ENCODE measurements at regions not wholly inside any gene's neighbourhood (a gene's known extent, or its start where the extent isn't known, plus 50 kb on each side); places are given as distances from the start of the nearest gene placed in this dataset.

- intact Hi-C loops (cut with micrococcal nuclease; ENCODE audit: unreplicated experiment): no loop called here
- BruUV-seq (replicated peaks): no TSS peak
- no peaks in the 10 kb centered on the region for H3K36me3 ChIP-seq (ENCODE audit: control insufficient read depth, insufficient read depth, low read length)
- CTCF ChIA-PET: no interaction called here
- H3K27ac Mint-ChIP-seq (ENCODE audit: unreplicated experiment): no peak overlapping the region
- H3K4me3 ChIP-seq (ENCODE audit: low read depth, low read length): no peak overlapping the region
- H3K4me3 Mint-ChIP-seq (ENCODE audit: unreplicated experiment): no peak overlapping the region
- peaks cover 2% of the 10 kb centered on the region; the same call in 1 of the 2 replicates for H3K9me3 ChIP-seq
- H3K27me3 Mint-ChIP-seq (ENCODE audit: insufficient read depth, unreplicated experiment): peaks cover 2% of the 10 kb centered on the region
- no peaks in the 10 kb centered on the region for H3K4me1 ChIP-seq
- DNase-seq: no peak
- POLR2A ChIA-PET: no interaction called here
- H3K36me3 Mint-ChIP-seq (ENCODE audit: insufficient read depth, unreplicated experiment): no peaks in the 10 kb centered on the region
- H3K27me3 ChIP-seq (replicated peaks; ENCODE audit: control insufficient read depth, insufficient read depth, low read length): peaks cover 2% of the 10 kb centered on the region; the same call in 1 of the 2 replicates
- H3K4me1 Mint-ChIP-seq (ENCODE audit: low read depth, unreplicated experiment): no peaks in the 10 kb centered on the region
- H3K9me3 Mint-ChIP-seq (ENCODE audit: unreplicated experiment): peaks cover 5% of the 10 kb centered on the region
- TF ChIP-seq CTCF (IDR thresholded peaks at IDR 0.05; ENCODE audit: insufficient read depth in 1 of 2, low read depth in 1 of 2, low read length in 1 of 2, severe bottlenecking in 1 of 2, unreplicated experiment in 1 of 2): no peak
These were observed 722.1 kb downstream of the LIG4 start for GRCh38 chr13:107493266-107493665.

- Mint-ChIP-seq H3K4me1 (ENCODE audit: low read depth, unreplicated experiment) (no peaks in the 10 kb centered on the region), H3K27ac (ENCODE audit: unreplicated experiment) (no peak overlapping the region), H3K27me3 (ENCODE audit: insufficient read depth, unreplicated experiment) (no peaks in the 10 kb centered on the region), H3K36me3 (ENCODE audit: insufficient read depth, unreplicated experiment) (no peaks in the 10 kb centered on the region), H3K4me3 (ENCODE audit: unreplicated experiment) (no peak overlapping the region), H3K9me3 (ENCODE audit: unreplicated experiment) (no peaks in the 10 kb centered on the region)
- intact Hi-C loops (cut with micrococcal nuclease; ENCODE audit: unreplicated experiment): no loop called here
- no peaks in the 10 kb centered on the region for H3K9me3 ChIP-seq
- DNase-seq: no peak
- no peak overlapping the region for H3K4me3 ChIP-seq (ENCODE audit: low read depth, low read length)
- ChIA-PET CTCF (no interaction called here), POLR2A (no interaction called here)
- no TSS peak for BruUV-seq (replicated peaks)
- no peaks in the 10 kb centered on the region for H3K36me3 ChIP-seq (ENCODE audit: control insufficient read depth, insufficient read depth, low read length)
- TF ChIP-seq CTCF (IDR thresholded peaks at IDR 0.05; ENCODE audit: insufficient read depth in 1 of 2, low read depth in 1 of 2, low read length in 1 of 2, severe bottlenecking in 1 of 2, unreplicated experiment in 1 of 2): no peak
- H3K4me1 ChIP-seq: no peaks in the 10 kb centered on the region
- no peaks in the 10 kb centered on the region for H3K27me3 ChIP-seq (replicated peaks; ENCODE audit: control insufficient read depth, insufficient read depth, low read length)
These were observed 732.6 kb downstream of the LIG4 start for GRCh38 chr13:107482688-107483087.

GRCh38 chr13:107480130-107480529 is 735.2 kb downstream of the LIG4 start:
- Histone ChIP-seq H3K4me1 (no peaks in the 10 kb centered on the region), H3K36me3 (ENCODE audit: control insufficient read depth, insufficient read depth, low read length) (no peaks in the 10 kb centered on the region), H3K4me3 (ENCODE audit: low read depth, low read length) (no peak overlapping the region), H3K9me3 (no peaks in the 10 kb centered on the region), H3K27me3 (replicated peaks; ENCODE audit: control insufficient read depth, insufficient read depth, low read length) (no peaks in the 10 kb centered on the region)
- no peak overlapping the region for H3K4me3 Mint-ChIP-seq (ENCODE audit: unreplicated experiment)
- TF ChIP-seq CTCF (IDR thresholded peaks at IDR 0.05; ENCODE audit: insufficient read depth in 1 of 2, low read depth in 1 of 2, low read length in 1 of 2, severe bottlenecking in 1 of 2, unreplicated experiment in 1 of 2): no peak
- DNase-seq: no peak
- H3K9me3 Mint-ChIP-seq (ENCODE audit: unreplicated experiment): no peaks in the 10 kb centered on the region
- intact Hi-C loops (cut with micrococcal nuclease; ENCODE audit: unreplicated experiment): no loop called here
- no peaks in the 10 kb centered on the region for H3K36me3 Mint-ChIP-seq (ENCODE audit: insufficient read depth, unreplicated experiment)
- no TSS peak for BruUV-seq (replicated peaks)
- CTCF ChIA-PET: no interaction called here
- no peak overlapping the region for H3K27ac Mint-ChIP-seq (ENCODE audit: unreplicated experiment)
- POLR2A ChIA-PET: no interaction called here
- peaks cover 3% of the 10 kb centered on the region for H3K27me3 Mint-ChIP-seq (ENCODE audit: insufficient read depth, unreplicated experiment)
- H3K4me1 Mint-ChIP-seq (ENCODE audit: low read depth, unreplicated experiment): no peaks in the 10 kb centered on the region
